HG03108 (cell line): ENCODE measurements at regions not wholly inside any gene's neighbourhood (a gene's known extent, or its start where the extent isn't known, plus 50 kb on each side); places are given as distances from the start of the nearest gene placed in this dataset.

Source experiments
- ATAC-seq: cut with Tn5 transposase; IDR thresholded peaks from one replicate; pipeline ENCODE4 v1.9.1; 2021; ENCODE audit warnings: moderate library complexity; ENCODE audit not compliant: unreplicated experiment

DNA sequence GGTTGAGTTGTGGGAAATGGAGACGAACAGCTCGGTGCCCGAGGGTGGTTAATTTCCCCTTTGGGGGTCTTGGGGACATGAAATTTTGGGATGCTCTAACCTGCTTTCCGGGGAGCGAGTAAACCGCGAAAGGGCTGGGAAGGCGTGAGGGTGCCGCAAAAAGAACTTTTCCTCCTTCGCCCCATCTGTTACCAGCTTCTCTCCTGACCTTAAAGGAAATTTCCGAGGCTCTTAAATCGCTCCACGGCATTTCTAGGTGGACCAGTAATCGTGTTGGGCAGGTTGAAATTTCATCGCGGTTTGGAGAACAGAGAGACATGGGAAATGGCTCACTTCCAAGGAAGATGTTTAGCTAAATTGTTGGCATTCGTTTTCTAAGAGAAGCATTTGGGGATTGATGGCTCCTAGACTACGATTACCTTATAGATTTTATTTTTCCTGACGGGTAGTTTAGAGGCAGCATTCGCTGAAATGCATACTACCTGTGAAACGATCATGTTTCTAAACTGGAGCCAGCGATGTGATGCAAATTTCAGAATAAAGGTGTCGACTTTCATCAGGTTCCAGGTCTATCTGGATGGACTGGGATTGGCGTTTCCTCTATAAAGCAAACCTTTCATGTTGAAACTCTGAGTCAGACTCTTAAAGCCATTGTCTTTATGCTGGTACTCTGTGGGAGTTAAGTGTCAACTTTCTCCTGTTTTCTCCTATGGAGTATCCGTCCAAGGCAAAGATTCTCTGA lies 414.5 kb downstream of the PCNX1 start:
- ATAC-seq, result no peak

DNA sequence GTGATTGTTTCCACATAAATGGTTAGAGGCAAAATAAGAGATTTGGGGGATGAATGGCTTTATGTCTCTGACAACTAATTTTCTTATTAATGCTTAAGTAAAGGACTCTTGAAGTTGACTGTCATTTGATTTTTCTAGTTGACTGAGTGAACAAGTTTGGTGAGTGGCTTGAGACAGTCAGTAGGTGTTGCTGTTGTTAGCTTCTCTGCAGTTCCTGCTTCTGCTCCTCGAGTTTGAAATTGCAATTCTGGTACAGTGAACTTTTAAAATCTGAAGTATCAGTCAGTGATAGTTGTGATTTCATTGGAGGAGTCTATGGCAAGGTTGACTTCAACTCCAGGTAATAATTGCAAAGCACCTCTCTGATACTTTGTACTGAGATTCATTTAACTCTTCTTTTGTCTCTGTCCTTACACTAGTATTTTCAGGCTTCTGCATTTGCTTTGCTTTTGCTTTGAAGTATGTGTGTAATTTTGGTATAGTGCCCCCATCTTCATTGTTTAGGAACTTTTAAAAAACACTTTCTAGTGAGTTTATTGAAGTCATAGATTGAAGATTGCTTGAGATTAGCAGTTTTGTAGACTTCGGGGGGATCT lies 415.5 kb downstream of the PCNX1 start:
- no peak for ATAC-seq

DNA sequence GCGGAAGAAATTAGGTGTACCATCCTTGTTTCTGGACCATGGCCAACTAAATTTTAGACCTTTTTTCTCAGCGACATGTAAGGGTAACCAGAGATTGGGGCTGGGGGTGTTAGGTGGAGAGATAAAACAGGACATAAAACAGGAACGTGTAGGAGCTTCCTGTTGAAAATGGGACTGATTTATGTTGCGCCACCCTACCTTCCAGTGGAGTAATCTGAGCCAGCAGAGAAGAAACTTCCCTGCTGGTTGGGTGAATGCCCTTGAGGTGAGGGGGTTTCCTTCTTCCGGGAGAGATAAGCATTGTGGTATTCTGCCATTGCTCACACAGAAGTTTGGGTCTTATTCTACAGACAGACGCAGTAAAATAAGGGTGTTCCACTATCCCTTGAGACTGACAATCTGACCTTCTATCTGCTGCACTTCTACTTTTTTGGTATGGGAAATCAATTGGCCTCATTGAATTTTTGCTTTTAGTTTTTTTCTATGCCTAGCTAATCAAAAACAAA lies 417.6 kb downstream of the PCNX1 start:
- ATAC-seq, result no peak

DNA sequence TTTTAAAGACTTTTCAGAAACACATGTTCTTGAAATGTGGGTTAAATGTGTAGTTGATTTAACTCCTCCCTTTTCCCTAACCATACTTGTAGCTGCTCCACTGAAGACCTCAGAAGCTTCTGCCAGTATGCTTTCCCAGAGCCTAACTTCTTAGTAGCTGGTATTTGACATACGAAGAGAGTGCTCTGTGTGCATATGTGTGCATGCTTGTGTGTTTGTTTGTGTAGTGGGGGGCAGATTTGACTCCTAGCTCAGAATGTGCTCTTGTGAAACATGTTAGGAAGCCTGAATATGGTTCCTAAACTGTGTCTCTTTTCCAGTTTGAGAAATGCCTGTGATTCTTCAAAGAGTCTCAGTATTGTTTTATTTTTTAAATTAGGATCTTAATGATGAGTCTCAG lies 420.4 kb downstream of the PCNX1 start:
- ATAC-seq, result no peak

DNA sequence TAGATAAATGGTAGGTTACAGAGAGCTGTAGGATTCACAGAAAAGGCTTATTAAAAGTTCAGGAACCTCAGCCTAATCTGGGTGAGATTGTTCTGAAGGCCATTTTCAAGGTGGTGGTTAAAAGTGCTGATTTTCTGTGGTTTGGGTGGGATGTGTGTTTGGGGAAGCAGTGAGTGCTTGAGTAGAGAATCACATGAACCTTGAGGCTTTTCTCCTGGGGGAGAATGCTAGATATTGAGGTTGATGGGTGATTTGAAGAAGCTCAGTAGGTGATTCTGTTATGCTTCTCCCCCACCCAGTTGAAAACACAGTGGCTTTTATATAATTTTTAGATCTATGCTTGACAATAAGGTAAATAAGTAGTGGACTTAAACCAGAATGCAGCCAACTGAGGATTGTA lies 420.9 kb downstream of the PCNX1 start:
- ATAC-seq, result no peak

DNA sequence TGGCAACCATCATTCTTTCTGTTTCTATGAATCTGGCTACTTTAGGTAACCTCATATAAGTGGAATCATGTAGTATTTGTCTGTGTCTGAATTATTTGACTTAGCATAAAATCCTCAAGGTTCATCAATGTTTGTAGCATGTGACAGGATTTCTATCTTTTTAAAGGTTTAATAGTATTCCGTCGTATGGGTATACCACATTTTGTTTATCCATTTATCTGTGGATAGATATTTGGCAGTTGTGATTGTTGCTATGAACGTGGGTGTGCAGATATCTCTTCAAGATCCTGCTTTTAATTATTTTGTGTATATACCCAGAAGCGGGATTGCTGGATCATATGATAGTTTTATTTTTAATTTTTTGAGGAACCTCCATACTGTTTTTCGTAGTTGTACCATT lies 421.7 kb downstream of the PCNX1 start:
- ATAC-seq, result no peak

DNA sequence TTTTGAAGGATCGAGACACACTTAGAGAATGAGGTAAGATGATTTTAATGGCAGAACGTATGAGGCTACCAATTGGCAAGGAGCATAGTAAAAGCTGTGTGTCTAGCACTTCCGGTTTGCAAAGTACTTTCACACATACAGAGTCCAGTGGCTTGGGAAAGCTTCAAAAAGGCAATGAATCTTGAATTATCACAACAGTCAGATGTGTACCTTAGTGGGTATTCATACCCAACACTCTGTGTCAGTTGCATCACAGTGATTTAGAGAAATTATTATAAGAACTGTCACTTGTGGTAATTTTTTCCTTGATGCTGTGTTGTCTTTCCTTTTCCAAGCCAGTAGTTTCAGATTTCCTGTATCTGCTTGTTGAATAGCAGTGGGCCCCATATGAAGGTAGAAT lies 424.1 kb downstream of the PCNX1 start:
- ATAC-seq, result no peak

DNA sequence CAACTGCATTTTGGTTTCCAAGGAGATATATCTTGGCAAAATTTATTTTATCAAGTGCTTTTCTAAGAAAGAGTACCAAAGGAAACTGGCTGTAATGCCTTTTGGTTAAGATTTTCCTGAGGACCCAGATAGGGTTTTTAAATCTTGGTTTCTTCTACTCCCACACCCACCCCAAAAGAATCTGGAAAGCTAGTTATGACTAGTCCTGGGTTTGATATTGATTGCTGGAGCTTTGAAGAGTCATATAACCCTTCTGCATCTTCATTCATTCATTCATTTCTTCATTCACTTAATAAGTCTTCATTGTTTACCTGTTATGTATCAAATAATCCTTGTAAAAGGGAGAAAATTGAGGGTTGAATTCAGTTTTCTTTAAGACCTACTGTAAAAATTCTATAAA lies 425.2 kb downstream of the PCNX1 start:
- ATAC-seq, result no peak

DNA sequence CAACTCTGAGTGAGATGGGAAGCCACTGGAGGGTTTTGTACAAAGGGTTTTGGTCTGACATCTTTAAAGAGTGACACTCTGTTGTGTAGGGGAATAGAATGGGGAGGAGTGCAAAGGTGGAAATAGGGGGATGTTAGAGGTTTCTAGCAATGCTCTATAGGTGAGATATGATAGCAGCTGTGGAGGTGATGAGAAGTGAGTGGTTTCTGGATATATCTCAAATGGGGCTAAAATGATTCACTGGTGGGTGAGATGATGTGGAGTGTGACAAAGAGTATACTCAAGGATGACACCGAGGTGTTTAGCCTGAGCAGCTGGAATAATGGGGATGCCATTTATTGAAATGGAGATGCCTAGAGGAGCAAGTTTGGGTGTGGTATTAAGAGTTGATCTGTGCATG lies 426.4 kb downstream of the PCNX1 start:
- ATAC-seq, result no peak

DNA sequence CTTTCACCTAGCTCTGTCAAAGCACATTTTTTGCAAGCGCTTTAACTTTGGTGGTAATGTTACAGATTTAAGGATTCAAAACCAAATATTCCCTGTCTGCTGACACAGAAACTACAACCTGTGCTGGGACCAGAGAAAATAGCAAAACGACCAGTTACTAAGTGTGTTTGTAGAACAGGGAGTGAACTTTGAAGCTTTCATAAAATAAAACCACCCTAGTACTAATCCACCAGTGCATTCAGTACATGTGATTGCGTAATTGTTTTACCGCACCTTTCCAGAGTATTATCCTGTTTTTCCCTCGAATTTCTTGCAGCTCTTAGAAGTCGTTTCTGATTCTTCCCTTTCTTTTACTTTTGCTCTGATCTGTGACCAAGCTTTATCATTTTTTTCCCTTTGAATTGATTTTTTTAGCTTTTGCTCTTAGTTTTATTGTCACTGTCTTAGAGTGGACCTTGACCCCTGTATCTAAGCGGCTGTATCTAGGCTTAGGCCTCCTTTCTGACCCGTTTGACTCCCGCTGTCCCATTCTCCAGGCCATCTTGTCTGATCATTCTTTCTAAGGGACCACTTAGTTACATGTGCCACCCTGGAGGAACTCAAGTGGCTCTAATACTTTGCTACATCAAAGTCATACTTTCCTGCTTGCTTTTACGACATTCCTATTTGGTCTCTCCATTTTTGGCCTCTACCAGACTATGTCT lies 429.4 kb downstream of the PCNX1 start:
- no peak for ATAC-seq

DNA sequence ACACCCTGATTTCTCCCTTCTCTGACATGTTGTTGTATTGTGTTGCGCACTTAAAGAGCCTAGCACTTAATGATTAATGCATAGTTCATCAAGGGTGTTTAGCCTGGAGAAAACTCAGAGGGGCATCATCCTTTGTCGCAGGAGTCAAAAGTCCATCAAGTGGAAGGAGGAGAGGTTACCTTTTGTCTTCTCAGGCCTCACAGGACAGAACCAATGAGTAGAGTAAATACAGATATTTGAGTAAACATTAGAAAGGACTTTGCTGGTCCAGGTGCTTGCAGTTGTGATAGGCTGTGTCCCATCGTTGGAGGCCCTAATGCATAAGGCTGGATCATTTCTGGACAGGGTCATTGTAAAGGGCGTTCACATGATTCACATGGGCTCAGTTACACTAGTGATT lies 430.9 kb downstream of the PCNX1 start:
- no peak for ATAC-seq

DNA sequence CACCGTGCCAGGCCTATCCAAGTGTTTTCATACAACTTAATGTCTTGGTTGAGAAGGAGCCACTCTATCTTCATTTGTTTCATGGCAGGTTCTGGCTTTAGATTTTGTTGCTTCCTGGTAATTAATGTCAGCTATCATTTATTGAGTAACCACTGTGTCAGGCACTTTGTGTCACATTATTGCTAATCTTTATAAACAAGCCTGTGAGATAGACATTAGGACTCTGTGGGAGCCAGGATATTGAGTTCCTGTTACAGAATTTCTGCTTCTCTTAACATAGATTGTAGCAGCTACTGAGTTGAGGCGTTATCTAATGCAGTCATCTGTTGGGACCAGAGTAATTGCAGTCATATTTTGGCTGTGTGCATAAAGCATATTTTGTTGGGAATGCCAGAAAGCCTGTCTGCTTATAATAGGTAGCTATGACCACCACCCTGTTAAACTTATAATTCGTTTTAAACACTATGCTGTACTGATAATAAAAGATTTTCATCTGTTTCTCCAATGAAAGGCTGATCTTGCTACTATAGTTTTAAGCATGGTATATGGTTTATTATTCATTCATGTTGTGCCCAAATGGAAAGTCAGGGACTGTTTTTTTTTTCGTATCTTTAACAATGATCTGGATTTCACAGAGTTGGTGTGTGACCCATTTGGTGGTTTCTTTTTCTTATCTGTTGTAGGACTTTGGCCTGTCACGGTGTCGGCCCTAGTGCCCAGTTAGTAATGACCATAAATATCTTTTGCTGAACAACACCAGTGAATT lies 432.6 kb downstream of the PCNX1 start:
- no peak for ATAC-seq

DNA sequence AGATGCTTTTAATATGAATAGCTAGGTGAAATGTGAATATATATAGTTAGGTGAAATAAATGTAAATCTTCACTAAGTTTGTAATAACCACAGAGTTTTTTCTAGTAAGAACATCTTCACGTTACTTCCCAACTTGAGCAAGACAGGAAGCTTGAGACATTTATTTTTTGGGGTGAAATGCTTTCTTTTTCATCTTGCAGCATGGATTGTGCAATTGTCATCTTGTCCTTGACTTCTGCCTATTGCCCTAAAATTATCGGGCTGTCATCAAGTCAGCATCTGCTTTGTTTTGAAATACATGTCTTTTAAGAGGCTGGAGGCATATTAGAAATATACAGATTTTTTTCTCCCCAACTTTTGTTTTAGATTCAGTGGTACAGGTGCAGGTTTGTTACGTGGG lies 433.9 kb downstream of the PCNX1 start:
- ATAC-seq, result no peak

DNA sequence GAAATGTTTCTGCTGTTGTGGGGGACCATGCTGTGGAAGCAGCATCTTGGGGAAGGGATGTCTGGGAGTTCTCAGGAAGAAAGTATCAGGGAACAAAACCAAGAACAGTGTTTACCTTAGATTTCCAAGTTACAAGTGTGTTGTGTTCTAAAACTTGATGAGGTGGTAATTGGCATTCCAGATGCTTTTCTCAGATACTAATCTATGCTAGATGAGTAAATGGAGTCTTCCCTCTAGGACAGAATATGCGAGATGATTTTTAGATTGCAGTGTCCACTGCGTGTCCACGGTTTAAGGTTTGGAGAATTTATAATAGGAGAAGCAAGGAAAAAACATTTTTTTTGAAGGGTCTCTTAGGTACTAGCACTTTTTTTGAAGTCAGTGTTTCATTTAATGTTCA lies 436.5 kb downstream of the PCNX1 start:
- no peak for ATAC-seq

DNA sequence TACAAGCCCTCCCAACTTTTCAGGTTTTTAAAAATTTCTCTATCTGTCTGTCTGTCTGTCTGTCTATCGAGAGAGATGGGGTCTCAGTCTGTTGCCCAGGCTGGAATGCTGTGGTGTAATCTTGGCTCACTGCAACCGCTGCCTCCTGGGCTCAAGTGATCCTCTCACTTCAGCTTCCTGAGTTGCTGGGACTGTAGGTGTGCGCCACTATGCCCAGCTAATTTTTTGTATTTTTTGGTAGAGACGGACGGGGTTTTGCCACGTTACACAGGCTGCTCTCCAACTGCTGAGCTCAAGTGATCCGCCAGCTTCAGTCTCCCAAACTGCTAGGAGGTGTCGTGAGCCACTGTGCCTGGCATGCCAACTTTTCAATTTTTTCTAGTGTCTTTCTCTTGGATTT lies 437.2 kb downstream of the PCNX1 start:
- no peak for ATAC-seq

DNA sequence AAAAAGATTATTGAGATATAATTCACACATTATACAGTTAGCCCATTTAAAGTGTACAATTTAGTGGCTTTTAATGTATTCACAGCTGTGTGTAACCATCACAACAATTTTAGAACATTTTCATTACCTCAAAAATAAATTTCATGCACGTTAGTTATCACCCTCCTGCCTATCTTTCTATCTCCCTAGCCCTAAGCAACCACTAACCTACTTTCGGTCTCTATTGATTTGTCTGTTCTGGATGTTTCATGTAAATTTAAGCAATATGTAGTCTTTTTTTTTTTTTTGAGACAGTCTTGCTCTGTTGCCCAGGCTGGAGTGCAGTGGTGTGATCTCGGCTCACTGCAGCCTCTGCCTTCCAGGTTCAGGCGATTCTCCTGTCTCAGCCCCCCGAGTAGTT lies 439.4 kb downstream of the PCNX1 start:
- no peak for ATAC-seq

DNA sequence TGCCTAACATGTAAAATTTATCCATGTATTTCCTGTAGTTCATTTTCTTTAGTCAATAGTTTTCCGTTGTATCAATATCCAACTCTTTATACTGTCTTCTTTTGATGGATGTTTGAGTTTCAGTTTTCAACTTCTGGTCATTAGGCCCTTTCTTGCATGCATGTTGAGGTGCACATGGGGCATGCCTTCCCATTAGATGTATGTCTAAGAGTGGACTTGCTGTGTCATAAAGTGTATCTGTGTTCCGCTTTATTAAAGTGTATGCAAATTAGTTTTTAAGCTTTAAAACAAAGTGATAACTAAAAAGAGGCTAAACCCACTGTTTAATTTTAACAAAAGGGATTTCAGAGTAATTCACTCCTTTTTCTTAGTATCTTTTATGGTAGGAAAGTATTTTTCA lies 441.1 kb downstream of the PCNX1 start:
- ATAC-seq, result no peak

DNA sequence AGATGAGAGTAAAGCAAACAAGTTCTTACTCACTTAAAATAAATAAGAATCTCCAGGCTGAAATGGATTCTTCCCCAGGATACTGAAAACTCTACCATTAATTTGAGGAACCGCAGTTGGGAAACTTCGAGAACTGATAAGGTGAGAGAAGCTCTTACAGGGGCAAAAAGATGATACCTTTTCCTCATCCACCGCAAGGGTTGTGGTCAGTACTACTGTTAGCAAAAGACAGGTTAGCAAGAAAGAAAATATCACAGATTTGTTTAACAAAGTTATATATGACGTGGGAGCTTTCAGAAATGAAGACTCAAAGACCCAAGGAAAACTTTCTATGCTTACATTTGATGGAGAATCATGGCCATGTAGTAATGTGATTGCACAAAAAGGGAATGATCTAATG lies 441.6 kb downstream of the PCNX1 start:
- no peak for ATAC-seq

DNA sequence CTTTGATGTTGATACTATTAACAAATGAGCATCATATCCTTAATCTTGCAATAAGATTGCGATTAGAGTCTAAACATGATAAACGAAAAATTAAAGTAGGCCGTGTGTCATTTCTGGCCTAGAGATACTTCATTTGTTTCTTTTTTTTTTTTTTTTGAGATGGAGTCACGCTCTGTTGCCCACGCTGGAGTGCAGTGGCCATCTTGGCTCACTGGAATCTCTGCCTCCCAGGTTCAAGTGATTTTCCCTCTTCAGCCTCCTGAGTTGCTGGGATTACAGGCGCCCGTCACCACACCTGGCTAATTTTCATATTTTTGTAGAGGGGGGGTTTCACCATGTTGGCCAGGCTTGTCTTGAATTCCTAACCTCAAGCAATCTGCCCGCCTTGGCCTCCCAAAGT lies 446.9 kb downstream of the PCNX1 start:
- no peak for ATAC-seq

DNA sequence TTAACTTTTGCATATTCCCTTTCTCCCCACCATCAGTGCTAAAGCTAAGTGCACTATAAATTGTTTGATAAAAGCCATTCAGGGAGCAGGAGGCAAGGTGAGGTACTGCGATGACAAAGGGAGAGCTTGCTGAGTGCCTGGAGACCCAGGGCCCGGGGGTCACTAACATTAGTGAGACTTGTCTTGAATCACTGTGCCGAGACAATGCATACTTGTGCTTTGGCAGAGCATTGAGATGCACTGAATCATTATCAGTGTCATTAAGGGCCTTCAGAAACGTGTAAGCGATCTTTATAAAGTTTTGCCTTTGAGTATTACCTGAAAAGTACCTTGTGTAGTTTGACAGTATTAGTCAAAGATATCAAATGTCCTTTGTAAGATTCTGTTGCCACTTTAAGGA lies 447.5 kb downstream of the PCNX1 start:
- no peak for ATAC-seq
